MCF 10A (cell line): ENCODE measurements at regions not wholly inside any gene's neighbourhood (a gene's known extent, or its start where the extent isn't known, plus 50 kb on each side); places are given as distances from the start of the nearest gene placed in this dataset.

ENCODE experiments used
- BruUV-seq: library from RNA; stranded (reverse); fragments of 400-500 nt; replicated peaks from 2 replicates; lab custom pipeline; 2021; lab: Mats Ljungman, UMichigan
- CTCF ChIA-PET: fragments of 300-600 bp; sonication (Branson Sonifier 250); formaldehyde crosslinking; extraction: SDS; loops from one replicate; lab custom pipeline; 2021; ENCODE audit warnings: antibody characterized with exemption, inconsistent platforms; lab: Yijun Ruan, JAX
- POLR2A ChIA-PET: fragments of 300-600, 350-650 bp; sonication (Branson Sonifier 250); formaldehyde crosslinking; extraction: SDS; loops from one replicate; lab custom pipeline; 2020; ENCODE audit warnings: antibody characterized with exemption, inconsistent platforms; lab: Yijun Ruan, JAX
- DNase-seq: peaks from one replicate; pipeline ENCODE4 v3.0.0-alpha.2; 2018; ENCODE audit not compliant: unreplicated experiment
- H3K27ac Mint-ChIP-seq: one replicate; pipeline ENCODE4 v1.8.0; 2022; ENCODE audit warnings: mild to moderate bottlenecking, low read depth, mixed read lengths; ENCODE audit not compliant: unreplicated experiment
- H3K27me3 Mint-ChIP-seq: one replicate; pipeline ENCODE4 v1.8.0; 2022; ENCODE audit warnings: mixed read lengths; ENCODE audit not compliant: insufficient read depth, unreplicated experiment
- H3K36me3 Mint-ChIP-seq: one replicate; pipeline ENCODE4 v1.8.0; 2022; ENCODE audit warnings: mild to moderate bottlenecking, moderate library complexity, mixed read lengths; ENCODE audit not compliant: insufficient read depth, unreplicated experiment
- H3K4me1 Mint-ChIP-seq: one replicate; pipeline ENCODE4 v1.8.0; 2022; ENCODE audit warnings: mixed read lengths; ENCODE audit not compliant: insufficient read depth, unreplicated experiment
- H3K4me3 Mint-ChIP-seq: one replicate; pipeline ENCODE4 v1.8.0; 2022; ENCODE audit warnings: mild to moderate bottlenecking, moderate library complexity, mixed read lengths; ENCODE audit not compliant: unreplicated experiment
- H3K9me3 Mint-ChIP-seq: one replicate; pipeline ENCODE4 v1.8.0; 2022; ENCODE audit warnings: mixed read lengths; ENCODE audit not compliant: unreplicated experiment
- intact Hi-C: fragments of 100-400 bp; cut with micrococcal nuclease; formaldehyde crosslinking; loops from 2 replicates; pipeline ENCODE4 v1.14.1; 2022
- TF ChIP-seq, protein P1 (sequence below): fragments of 200-600 bp; IDR thresholded peaks from one replicate; pipeline ENCODE4 v1.8.0; 2022; ENCODE audit warnings: antibody characterized with exemption, mild to moderate bottlenecking; ENCODE audit not compliant: unreplicated experiment

DNA sequence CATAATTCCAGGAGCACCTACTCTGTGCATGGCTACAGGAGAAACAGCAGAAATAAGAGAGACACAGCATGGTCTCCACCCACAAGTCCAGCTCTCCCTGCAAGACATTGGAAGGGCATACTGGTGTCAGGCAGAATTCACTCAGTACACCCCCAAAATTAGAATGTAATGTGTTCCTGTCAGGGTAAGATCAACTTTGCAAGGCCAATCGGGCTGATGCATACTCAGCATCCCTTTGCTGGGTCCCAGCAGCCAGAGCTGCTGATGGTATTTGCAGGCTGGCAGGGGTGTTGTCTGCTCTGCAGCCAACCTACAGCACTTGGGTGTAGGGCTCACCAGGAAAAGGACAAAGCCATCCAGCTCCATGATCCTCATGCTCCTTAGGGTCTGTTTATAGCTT is 295.4 kb upstream of the STS start:
- ChIA-PET CTCF (no interaction called here), POLR2A (no interaction called here)
- intact Hi-C loops = no loop called here
- no peak for DNase-seq
- Mint-ChIP-seq H3K4me1 (no peaks in the 10 kb centered on the region), H3K9me3 (peaks cover 25% of the 10 kb centered on the region), H3K36me3 (no peaks in the 10 kb centered on the region), H3K4me3 (no peak overlapping the region), H3K27me3 (no peaks in the 10 kb centered on the region), H3K27ac (no peak overlapping the region)
- BruUV-seq = no TSS peak
- TF ChIP-seq, protein P1, sequence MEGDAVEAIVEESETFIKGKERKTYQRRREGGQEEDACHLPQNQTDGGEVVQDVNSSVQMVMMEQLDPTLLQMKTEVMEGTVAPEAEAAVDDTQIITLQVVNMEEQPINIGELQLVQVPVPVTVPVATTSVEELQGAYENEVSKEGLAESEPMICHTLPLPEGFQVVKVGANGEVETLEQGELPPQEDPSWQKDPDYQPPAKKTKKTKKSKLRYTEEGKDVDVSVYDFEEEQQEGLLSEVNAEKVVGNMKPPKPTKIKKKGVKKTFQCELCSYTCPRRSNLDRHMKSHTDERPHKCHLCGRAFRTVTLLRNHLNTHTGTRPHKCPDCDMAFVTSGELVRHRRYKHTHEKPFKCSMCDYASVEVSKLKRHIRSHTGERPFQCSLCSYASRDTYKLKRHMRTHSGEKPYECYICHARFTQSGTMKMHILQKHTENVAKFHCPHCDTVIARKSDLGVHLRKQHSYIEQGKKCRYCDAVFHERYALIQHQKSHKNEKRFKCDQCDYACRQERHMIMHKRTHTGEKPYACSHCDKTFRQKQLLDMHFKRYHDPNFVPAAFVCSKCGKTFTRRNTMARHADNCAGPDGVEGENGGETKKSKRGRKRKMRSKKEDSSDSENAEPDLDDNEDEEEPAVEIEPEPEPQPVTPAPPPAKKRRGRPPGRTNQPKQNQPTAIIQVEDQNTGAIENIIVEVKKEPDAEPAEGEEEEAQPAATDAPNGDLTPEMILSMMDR = no peak

DNA sequence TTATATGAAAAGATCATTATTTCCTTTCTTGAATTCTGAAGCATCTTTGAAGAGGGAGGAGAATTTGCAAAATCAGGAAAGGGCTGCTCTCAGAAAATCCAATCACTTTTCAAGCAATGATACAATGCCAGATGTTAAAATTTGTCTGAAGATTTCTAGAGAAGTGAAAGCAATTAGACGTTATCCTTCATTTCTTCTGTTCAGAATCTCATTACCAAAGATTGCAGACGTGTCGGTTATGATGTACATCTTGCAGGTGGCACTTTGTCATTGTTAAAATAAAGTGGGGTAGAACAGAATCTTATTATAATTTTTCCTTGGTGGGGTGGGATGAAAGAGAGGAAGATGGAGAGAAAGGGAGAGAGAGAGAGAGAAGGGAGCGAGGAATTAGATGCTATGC is 296.4 kb upstream of the STS start:
- Mint-ChIP-seq H3K4me1 (no peaks in the 10 kb centered on the region), H3K27me3 (no peaks in the 10 kb centered on the region), H3K27ac (no peak overlapping the region), H3K9me3 (peaks cover 25% of the 10 kb centered on the region), H3K4me3 (no peak overlapping the region), H3K36me3 (no peaks in the 10 kb centered on the region)
- TF ChIP-seq, protein P1 = no peak
- no peak for DNase-seq
- POLR2A ChIA-PET = no interaction called here
- intact Hi-C loops = no loop called here
- no TSS peak for BruUV-seq
- CTCF ChIA-PET = no interaction called here

DNA sequence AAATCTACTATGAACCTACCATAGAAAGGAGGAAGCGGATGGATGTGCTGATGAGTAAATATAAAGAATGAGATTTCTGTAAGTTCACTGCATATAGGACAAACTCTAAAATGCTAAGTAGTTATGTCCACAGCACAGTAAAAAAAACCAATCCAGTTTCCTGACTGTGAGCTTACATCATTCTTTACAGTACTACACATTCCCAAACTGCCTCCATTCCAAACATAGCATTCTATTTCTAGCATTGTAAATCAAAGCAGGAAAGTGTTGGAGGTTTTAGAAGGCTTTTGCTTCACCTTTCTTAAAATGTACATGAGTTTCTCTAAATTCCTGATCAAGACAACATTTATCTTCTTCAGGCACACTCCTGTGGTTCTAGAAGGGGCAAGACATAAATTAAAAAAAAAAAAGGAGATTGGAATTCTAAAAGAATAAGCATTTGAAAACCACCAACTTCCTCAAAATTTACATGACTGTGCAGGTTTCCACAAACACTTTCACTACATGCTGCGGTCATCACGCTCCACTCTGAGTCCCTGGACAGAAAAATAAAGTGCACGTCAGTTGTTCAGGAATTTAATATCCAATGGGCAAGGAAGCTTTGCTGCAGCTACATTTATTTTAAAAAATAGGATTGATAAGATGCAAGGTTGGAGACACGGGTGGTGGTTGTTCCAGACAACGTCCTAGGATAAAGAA is 297.6 kb upstream of the STS start:
- H3K9me3 Mint-ChIP-seq = peaks cover 25% of the 10 kb centered on the region
- ChIA-PET CTCF (interaction anchor here (0.7 to 1.0 kb wide), 2 partner anchors 17 to 553 kb away, joined by 3 read pairs; no protein-coding TSS in a partner anchor), POLR2A (no interaction called here)
- intact Hi-C loops = no loop called here
- no TSS peak for BruUV-seq
- H3K4me3 Mint-ChIP-seq = no peak overlapping the region
- H3K4me1 Mint-ChIP-seq = no peaks in the 10 kb centered on the region
- TF ChIP-seq, protein P1 = no peak
- H3K36me3 Mint-ChIP-seq = no peaks in the 10 kb centered on the region
- no peak overlapping the region for H3K27ac Mint-ChIP-seq
- H3K27me3 Mint-ChIP-seq = no peaks in the 10 kb centered on the region
- DNase-seq = no peak

DNA sequence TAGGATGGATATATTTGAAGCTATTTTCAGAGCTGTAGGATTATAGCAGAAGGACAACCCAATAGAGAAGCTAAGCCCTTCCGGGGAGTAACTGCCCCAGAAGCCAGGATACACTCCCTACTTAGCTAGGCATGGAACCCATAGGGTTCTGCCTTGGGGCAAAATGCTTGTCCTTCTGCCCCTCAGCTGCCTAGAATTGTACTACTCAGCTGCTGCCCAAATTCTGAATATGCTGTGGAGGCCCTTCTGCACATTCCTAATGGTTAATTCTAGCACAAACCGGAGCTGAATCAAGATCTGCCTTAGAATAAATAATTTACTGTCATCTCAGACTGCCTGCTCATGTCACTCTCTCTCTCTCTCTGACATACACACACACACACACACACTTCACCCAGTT is 297.7 kb upstream of the VCX3A start:
- no peak overlapping the region for H3K4me3 Mint-ChIP-seq
- H3K4me1 Mint-ChIP-seq = no peaks in the 10 kb centered on the region
- H3K36me3 Mint-ChIP-seq = no peaks in the 10 kb centered on the region
- H3K27ac Mint-ChIP-seq = no peak overlapping the region
- H3K27me3 Mint-ChIP-seq = no peaks in the 10 kb centered on the region
- ChIA-PET CTCF (interaction anchor here (0.6 kb wide), 1 partner anchor 1100 kb away, joined by 3 read pairs; no protein-coding TSS in a partner anchor), POLR2A (no interaction called here)
- intact Hi-C loops = no loop called here
- BruUV-seq = no TSS peak
- no peak for DNase-seq
- TF ChIP-seq, protein P1 = no peak
- H3K9me3 Mint-ChIP-seq = peaks cover 56% of the 10 kb centered on the region
